ENCODE measurements at regions not wholly inside any gene's neighbourhood (a gene's known extent, or its start where the extent isn't known, plus 50 kb on each side); places are given as distances from the start of the nearest gene placed in this dataset.

- no TSS peak for BruUV-seq (replicated peaks)
- ChIA-PET POLR2A (ENCODE audit: low non-redundant PET) (no interaction called here), CTCF (no interaction called here)
- no peak overlapping the region for H3K27ac ChIP-seq (ENCODE audit: low read depth, low read length, poor library complexity, severe bottlenecking)
- no peak overlapping the region for H3K4me3 ChIP-seq (ENCODE audit: low read depth, low read length, poor library complexity, severe bottlenecking)
- no peaks in the 10 kb centered on the region for H3K4me1 ChIP-seq (ENCODE audit: insufficient read depth, low read length, poor library complexity, severe bottlenecking)
- H3K27me3 ChIP-seq (replicated peaks; ENCODE audit: insufficient read depth, low read depth, low read length, poor library complexity), result no peaks in the 10 kb centered on the region
- TF ChIP-seq EZH2 (IDR thresholded peaks at IDR 0.05; ENCODE audit: borderline replicate concordance, low read depth, low read length, poor library complexity, severe bottlenecking) (no peak), CTCF (conservative IDR thresholded peaks at IDR 0.05; ENCODE audit: low read depth, low read length) (no peak)
- intact Hi-C loops (cut with micrococcal nuclease; ENCODE audit: unreplicated experiment), result no loop called here
- DNase-seq (ENCODE audit: low spot score), result no peak
- no peaks in the 10 kb centered on the region for H3K36me3 ChIP-seq (ENCODE audit: insufficient read depth, low read length, poor library complexity, severe bottlenecking)
- no peaks in the 10 kb centered on the region for H3K9me3 ChIP-seq (ENCODE audit: low read depth, low read length, poor library complexity, severe bottlenecking)
Measured at GRCh38 chr2:8028436-8028835, 653.4 kb upstream of the ID2 start.

GRCh38 chr2:8028981-8029380 is 652.9 kb upstream of the ID2 start:
- no peak for TF ChIP-seq EZH2 (IDR thresholded peaks at IDR 0.05; ENCODE audit: borderline replicate concordance, low read depth, low read length, poor library complexity, severe bottlenecking)
- TF ChIP-seq CTCF (conservative IDR thresholded peaks at IDR 0.05; ENCODE audit: low read depth, low read length), result no peak
- Histone ChIP-seq H3K4me1 (ENCODE audit: insufficient read depth, low read length, poor library complexity, severe bottlenecking) (no peaks in the 10 kb centered on the region), H3K9me3 (ENCODE audit: low read depth, low read length, poor library complexity, severe bottlenecking) (no peaks in the 10 kb centered on the region), H3K27ac (ENCODE audit: low read depth, low read length, poor library complexity, severe bottlenecking) (no peak overlapping the region), H3K4me3 (ENCODE audit: low read depth, low read length, poor library complexity, severe bottlenecking) (no peak overlapping the region), H3K36me3 (ENCODE audit: insufficient read depth, low read length, poor library complexity, severe bottlenecking) (no peaks in the 10 kb centered on the region), H3K27me3 (replicated peaks; ENCODE audit: insufficient read depth, low read depth, low read length, poor library complexity) (no peaks in the 10 kb centered on the region)
- no TSS peak for BruUV-seq (replicated peaks)
- DNase-seq (ENCODE audit: low spot score), result no peak
- intact Hi-C loops (cut with micrococcal nuclease; ENCODE audit: unreplicated experiment), result no loop called here
- ChIA-PET POLR2A (ENCODE audit: low non-redundant PET) (no interaction called here), CTCF (no interaction called here)

- CTCF ChIA-PET, result no interaction called here
- TF ChIP-seq EZH2 (IDR thresholded peaks at IDR 0.05; ENCODE audit: borderline replicate concordance, low read depth, low read length, poor library complexity, severe bottlenecking), result no peak
- TF ChIP-seq CTCF (conservative IDR thresholded peaks at IDR 0.05; ENCODE audit: low read depth, low read length), result no peak
Measured at GRCh38 chr2:8030573-8031303, 651.1 kb upstream of the ID2 start.

More at GRCh38 chr2:8030573-8031303, 651.1 kb upstream of the ID2 start:
- no peaks in the 10 kb centered on the region for H3K4me1 ChIP-seq (ENCODE audit: insufficient read depth, low read length, poor library complexity, severe bottlenecking)
- no peak overlapping the region for H3K4me3 ChIP-seq (ENCODE audit: low read depth, low read length, poor library complexity, severe bottlenecking)
- no peaks in the 10 kb centered on the region for H3K36me3 ChIP-seq (ENCODE audit: insufficient read depth, low read length, poor library complexity, severe bottlenecking)
- H3K9me3 ChIP-seq (ENCODE audit: low read depth, low read length, poor library complexity, severe bottlenecking), result no peaks in the 10 kb centered on the region
- intact Hi-C loops (cut with micrococcal nuclease; ENCODE audit: unreplicated experiment), result no loop called here
- H3K27ac ChIP-seq (ENCODE audit: low read depth, low read length, poor library complexity, severe bottlenecking), result no peak overlapping the region
- H3K27me3 ChIP-seq (replicated peaks; ENCODE audit: insufficient read depth, low read depth, low read length, poor library complexity), result no peaks in the 10 kb centered on the region
- DNase-seq (ENCODE audit: low spot score), result no peak
- POLR2A ChIA-PET (ENCODE audit: low non-redundant PET), result no interaction called here
- BruUV-seq (replicated peaks), result no TSS peak
